BJ (cell line): ENCODE measurements at regions not wholly inside any gene's neighbourhood (a gene's known extent, or its start where the extent isn't known, plus 50 kb on each side); places are given as distances from the start of the nearest gene placed in this dataset.

Experiments used
- CTCF ChIA-PET: fragments of 350-600 bp; formaldehyde crosslinking; extraction: SDS; loops from one replicate; lab custom pipeline; 2021; ENCODE audit warnings: antibody characterized with exemption, inconsistent platforms; lab: Yijun Ruan, JAX
- POLR2A ChIA-PET: fragments of 300-600 bp; sonication (Branson Sonifier 250); formaldehyde crosslinking; extraction: SDS; loops from one replicate; lab custom pipeline; 2021; ENCODE audit warnings: antibody characterized with exemption; lab: Charles Lee
- DNase-seq: peaks from one replicate; pipeline ENCODE4 v3.0.0-alpha.2; 2011; ENCODE audit warnings: low read depth
- H3K27me3 ChIP-seq: 2 replicates; pipeline ENCODE4 v1.6.0; 2011; ENCODE audit warnings: low read length; ENCODE audit not compliant: control insufficient read depth, insufficient read depth
- H3K36me3 ChIP-seq: 2 replicates; pipeline ENCODE4 v1.5.1; 2011; ENCODE audit warnings: low read length; ENCODE audit not compliant: control insufficient read depth, insufficient read depth
- H3K4me3 ChIP-seq: 2 replicates; pipeline ENCODE4 v1.5.1; 2011; ENCODE audit warnings: low read depth, mild to moderate bottlenecking, control low read depth, low read length
- CTCF ChIP-seq: IDR thresholded peaks from 2 replicates; pipeline ENCODE4 v1.5.1; 2011; ENCODE audit warnings: low read depth, mild to moderate bottlenecking, control low read depth, inconsistent platforms, low read length, moderate library complexity; ENCODE audit not compliant: insufficient read depth

- no peaks in the 10 kb centered on the region for H3K36me3 ChIP-seq
- no peak for DNase-seq
- POLR2A ChIA-PET, result no interaction called here
- CTCF ChIA-PET, result interaction anchor here (1.6 kb wide), 1 partner anchor 13 kb away, joined by 4 read pairs; no protein-coding TSS in a partner anchor
- no peaks in the 10 kb centered on the region for H3K27me3 ChIP-seq
- no peak overlapping the region for H3K4me3 ChIP-seq
- TF ChIP-seq CTCF, result no peak
These were observed 115.0 kb upstream of the PDE5A start for GRCh38 chr4:119743644-119744043.

- CTCF ChIA-PET, result no interaction called here
These were observed 111.2 kb upstream of the PDE5A start for GRCh38 chr4:119739796-119740195.

DNA sequence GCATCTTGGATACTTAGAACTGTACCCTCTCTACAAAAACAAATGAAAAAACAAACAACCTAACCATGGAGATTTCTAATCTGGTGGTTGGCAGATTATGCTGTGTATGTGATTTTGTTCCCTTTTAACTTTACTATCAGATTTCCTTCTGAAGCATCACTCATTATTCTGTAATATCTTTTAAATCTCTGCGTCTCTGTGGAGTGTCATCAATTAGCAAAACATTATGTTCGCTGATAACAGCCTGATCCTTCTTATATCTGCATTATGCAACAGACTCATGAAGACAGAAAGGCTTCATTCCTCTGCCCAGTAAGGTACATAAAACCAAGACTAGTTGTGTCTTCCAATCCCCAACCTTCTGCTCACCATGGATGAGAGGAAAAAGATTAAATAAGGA lies 110.3 kb upstream of the PDE5A start:
- CTCF ChIA-PET, result interaction anchor here (0.6 kb wide), 1 partner anchor 180 kb away, joined by 3 read pairs; no protein-coding TSS in a partner anchor

More at GRCh38 chr4:119739796-119740195, 111.2 kb upstream of the PDE5A start:
- Histone ChIP-seq H3K36me3 (no peaks in the 10 kb centered on the region), H3K4me3 (no peak overlapping the region), H3K27me3 (no peaks in the 10 kb centered on the region)
- POLR2A ChIA-PET, result no interaction called here
- no peak for TF ChIP-seq CTCF
- no peak for DNase-seq

GRCh38 chr4:119736559-119736958 lies 108.0 kb upstream of the PDE5A start:
- ChIA-PET CTCF (interaction anchor here (1.3 to 9.7 kb wide), 3 partner anchors 9 to 108 kb away, joined by 3 to 63 read pairs (median 16); partner anchors contain the start of gene PDE5A), POLR2A (interaction anchor here (0.6 kb wide), 1 partner anchor 109 kb away, joined by 3 read pairs; no protein-coding TSS in a partner anchor)
- H3K36me3 ChIP-seq, result no peaks in the 10 kb centered on the region
- TF ChIP-seq CTCF, result no peak
- no peaks in the 10 kb centered on the region for H3K27me3 ChIP-seq
- no peak for DNase-seq
- no peak overlapping the region for H3K4me3 ChIP-seq

More for the DNA sequence above, 110.3 kb upstream of the PDE5A start:
- POLR2A ChIA-PET, result no interaction called here
- no peak for DNase-seq
- H3K27me3 ChIP-seq, result no peaks in the 10 kb centered on the region
- TF ChIP-seq CTCF, result no peak
- no peak overlapping the region for H3K4me3 ChIP-seq
- no peaks in the 10 kb centered on the region for H3K36me3 ChIP-seq

- Histone ChIP-seq H3K27me3 (no peaks in the 10 kb centered on the region), H3K36me3 (no peaks in the 10 kb centered on the region), H3K4me3 (no peak overlapping the region)
- ChIA-PET CTCF (interaction anchor here (0.9 to 9.7 kb wide), 4 partner anchors 11 to 111 kb away, joined by 3 to 63 read pairs (median 10); partner anchors contain the start of gene PDE5A), POLR2A (interaction anchor here (0.5 to 0.7 kb wide), 5 partner anchors 107 to 980 kb away, joined by 3 to 9 read pairs (median 3); partner anchors contain the start of gene PDE5A)
- peak; percentile 95 for DNase-seq
- TF ChIP-seq CTCF, result no peak
These were observed 106.6 kb upstream of the PDE5A start for GRCh38 chr4:119735165-119735651.
